Suppressor macrophage treated with lipopolysaccharide for 4 hours (primary cell): ENCODE measurements at regions not wholly inside any gene's neighbourhood (a gene's known extent, or its start where the extent isn't known, plus 50 kb on each side); places are given as distances from the start of the nearest gene placed in this dataset.

Experiments used
- DNase-seq: peaks from one replicate; pipeline ENCODE4 v3.0.0-alpha.2; 2020

- no peak for DNase-seq
These were observed 81.0 kb downstream of the SEMA4F start for GRCh38 chr2:74735009-74735408.

- no peak for DNase-seq
These were observed 81.5 kb downstream of the SEMA4F start for GRCh38 chr2:74735564-74735963.

GRCh38 chr2:74736589-74736988 is 82.5 kb downstream of the SEMA4F start:
- DNase-seq: no peak

GRCh38 chr2:74738586-74738985 is 84.5 kb downstream of the SEMA4F start:
- DNase-seq: no peak

- DNase-seq: no peak
These were observed 85.1 kb downstream of the SEMA4F start for GRCh38 chr2:74739129-74739528.

- no peak for DNase-seq
These were observed 85.7 kb downstream of the SEMA4F start for GRCh38 chr2:74739733-74740241.

- DNase-seq: no peak
These were observed 86.3 kb downstream of the SEMA4F start for GRCh38 chr2:74740395-74740740.

GRCh38 chr2:74740741-74741431 is 86.8 kb downstream of the SEMA4F start:
- peak; percentile 96 for DNase-seq

- peak; percentile 85 for DNase-seq
These were observed 87.6 kb downstream of the SEMA4F start for GRCh38 chr2:74741629-74742028.

GRCh38 chr2:74742471-74742870 is 88.4 kb downstream of the SEMA4F start:
- no peak for DNase-seq

- DNase-seq: no peak
These were observed 89.0 kb downstream of the SEMA4F start for GRCh38 chr2:74743039-74743438.

- DNase-seq: no peak
These were observed 89.7 kb downstream of the SEMA4F start for GRCh38 chr2:74743778-74744177.

- DNase-seq: no peak
These were observed 89.0 kb upstream of the HK2 start for GRCh38 chr2:74744731-74745515.

- no peak for DNase-seq
These were observed 88.2 kb upstream of the HK2 start for GRCh38 chr2:74745766-74746165.

- DNase-seq: no peak
These were observed 87.4 kb upstream of the HK2 start for GRCh38 chr2:74746480-74746879.

GRCh38 chr2:74747411-74748080 is 86.4 kb upstream of the HK2 start:
- DNase-seq: peak; percentile 92

- peak; percentile 44 for DNase-seq
These were observed 85.3 kb upstream of the HK2 start for GRCh38 chr2:74748665-74749064.

GRCh38 chr2:74749432-74749831 is 84.5 kb upstream of the HK2 start:
- no peak for DNase-seq

GRCh38 chr2:74751981-74752851 is 81.7 kb upstream of the HK2 start:
- no peak for DNase-seq

- peak; percentile 64 for DNase-seq
These were observed 78.5 kb upstream of the HK2 start for GRCh38 chr2:74755386-74755785.

GRCh38 chr2:74756356-74756890 is 77.5 kb upstream of the HK2 start:
- peak; percentile 42 for DNase-seq

GRCh38 chr2:74759986-74760385 is 73.9 kb upstream of the HK2 start:
- DNase-seq: peak; percentile 39
